Omental fat pad (tissue), 3 donors: ENCODE measurements at regions not wholly inside any gene's neighbourhood (a gene's known extent, or its start where the extent isn't known, plus 50 kb on each side); places are given as distances from the start of the nearest gene placed in this dataset.
"Not testable (repeated sequence)": the region's sequence is repeated elsewhere in the genome, so short reads cannot be mapped to it uniquely, and the experiment has no call there.

Source experiments
- ATAC-seq: fragments of 150-250 bp; one replicate; pipeline ENCODE4 v1.9.1; 2016; ENCODE audit warnings: mild to moderate bottlenecking, moderate library complexity; ENCODE audit not compliant: low FRiP score
- DNase-seq: peaks from one replicate; pipeline ENCODE4 v3.0.0-alpha.2; 2019; ENCODE audit warnings: low spot score
- TF ChIP-seq, protein P1 (sequence below), 3 donors: fragments of 450-650 bp; IDR thresholded peaks; one replicate each; pipeline ENCODE4 v1.5.1; 2016 to 2017; ENCODE audit warnings: antibody characterized with exemption in 3 of 3, mild to moderate bottlenecking in 3 of 3, moderate library complexity in 2 of 3

DNA sequence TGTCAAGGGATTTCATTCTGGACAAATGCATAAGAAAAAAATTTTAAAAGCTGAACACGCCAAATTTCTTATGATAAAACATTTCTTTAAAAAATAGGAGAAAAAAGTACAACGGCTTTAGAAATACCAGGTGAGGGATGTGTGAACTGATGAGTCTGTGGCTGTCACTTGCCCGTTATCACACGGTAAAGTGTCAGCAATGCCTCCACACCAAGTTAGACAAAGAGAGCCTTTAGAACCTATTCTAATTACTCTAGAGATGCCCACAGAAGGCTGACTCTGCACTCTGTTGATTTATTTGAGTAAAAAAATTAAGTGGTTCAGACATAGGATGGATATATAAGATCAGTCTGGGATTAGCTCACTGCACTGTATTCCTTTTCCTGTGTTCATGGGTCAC lies 523.8 kb downstream of the RNF144A start:
- DNase-seq (no peak), ATAC-seq (no peak)
- TF ChIP-seq, protein P1, sequence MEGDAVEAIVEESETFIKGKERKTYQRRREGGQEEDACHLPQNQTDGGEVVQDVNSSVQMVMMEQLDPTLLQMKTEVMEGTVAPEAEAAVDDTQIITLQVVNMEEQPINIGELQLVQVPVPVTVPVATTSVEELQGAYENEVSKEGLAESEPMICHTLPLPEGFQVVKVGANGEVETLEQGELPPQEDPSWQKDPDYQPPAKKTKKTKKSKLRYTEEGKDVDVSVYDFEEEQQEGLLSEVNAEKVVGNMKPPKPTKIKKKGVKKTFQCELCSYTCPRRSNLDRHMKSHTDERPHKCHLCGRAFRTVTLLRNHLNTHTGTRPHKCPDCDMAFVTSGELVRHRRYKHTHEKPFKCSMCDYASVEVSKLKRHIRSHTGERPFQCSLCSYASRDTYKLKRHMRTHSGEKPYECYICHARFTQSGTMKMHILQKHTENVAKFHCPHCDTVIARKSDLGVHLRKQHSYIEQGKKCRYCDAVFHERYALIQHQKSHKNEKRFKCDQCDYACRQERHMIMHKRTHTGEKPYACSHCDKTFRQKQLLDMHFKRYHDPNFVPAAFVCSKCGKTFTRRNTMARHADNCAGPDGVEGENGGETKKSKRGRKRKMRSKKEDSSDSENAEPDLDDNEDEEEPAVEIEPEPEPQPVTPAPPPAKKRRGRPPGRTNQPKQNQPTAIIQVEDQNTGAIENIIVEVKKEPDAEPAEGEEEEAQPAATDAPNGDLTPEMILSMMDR (IDR thresholded peaks at IDR 0.05): no peak

DNA sequence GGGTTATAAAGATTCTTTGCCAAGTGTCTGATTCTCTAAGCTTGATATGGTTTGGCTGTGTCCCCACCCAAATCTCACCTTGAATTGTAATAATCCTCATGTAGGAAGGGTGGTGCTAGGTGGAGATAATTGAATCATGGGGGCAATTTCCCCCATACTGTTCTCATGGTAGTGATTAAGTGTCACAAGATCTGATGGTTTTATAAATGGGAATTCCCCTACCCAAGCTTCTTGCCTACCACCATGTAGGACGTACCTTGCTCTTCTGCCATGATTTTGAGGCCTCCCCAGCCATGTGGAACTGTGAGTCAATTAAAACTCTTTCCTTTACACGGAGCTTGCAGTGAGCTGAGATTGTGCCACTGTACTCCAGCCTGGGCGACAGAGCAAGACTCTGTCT lies 524.6 kb downstream of the RNF144A start:
- not testable (repeated sequence) for DNase-seq, ATAC-seq

DNA sequence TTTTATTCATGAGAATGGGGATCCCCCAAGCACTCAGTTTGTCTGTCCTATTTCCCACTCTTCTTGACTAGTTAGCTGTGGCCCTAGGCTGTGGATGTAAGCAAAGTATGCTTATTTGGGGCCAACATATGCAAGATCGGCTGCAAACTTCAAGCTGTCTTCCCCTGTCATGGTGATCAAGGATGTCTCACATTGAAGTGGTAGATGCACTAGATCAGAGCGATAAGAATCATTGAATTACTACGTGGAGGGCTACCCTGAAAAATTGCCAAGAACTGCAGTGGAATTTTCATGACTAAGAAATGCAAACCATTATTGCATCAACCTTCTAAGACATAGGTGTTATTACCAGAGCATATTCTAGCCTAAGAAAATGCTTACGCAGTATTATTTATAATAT lies 527.4 kb downstream of the RNF144A start:
- no peak for DNase-seq
- TF ChIP-seq, protein P1 (IDR thresholded peaks at IDR 0.05): no peak
- ATAC-seq: no peak

DNA sequence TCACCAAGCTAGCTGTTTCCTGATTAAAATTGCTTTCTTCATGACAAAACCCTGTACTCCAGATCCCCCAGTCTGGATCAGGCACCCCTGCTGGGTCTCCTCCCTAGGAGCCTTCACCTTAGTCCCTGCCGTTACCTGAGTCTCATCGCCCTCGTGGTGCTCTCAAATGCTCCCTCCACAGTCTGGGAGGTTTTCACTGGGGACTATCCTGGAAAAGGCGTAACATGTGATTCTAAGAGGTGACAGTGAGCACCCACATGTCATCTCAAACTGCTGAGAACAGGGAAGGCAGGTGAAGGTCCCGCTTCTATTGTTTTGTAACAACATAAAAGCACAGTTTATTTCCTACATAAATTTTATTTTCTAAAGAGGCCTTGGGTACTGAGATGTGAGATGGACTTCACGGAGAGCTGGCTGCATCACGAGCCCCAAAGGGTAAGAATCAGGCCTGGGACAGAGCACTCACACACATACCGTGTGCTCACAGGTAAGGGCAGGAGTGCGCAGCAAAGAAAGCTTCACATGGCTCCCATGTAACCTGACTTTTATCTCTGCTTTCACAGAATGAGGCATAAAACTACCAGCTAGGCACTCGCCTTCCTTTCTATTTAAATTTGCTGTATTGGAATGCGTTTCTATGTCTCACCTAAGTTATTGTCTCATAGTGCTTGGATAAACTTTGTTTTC lies 531.5 kb downstream of the RNF144A start:
- ATAC-seq (no peak), DNase-seq (no peak)
- TF ChIP-seq, protein P1 (IDR thresholded peaks at IDR 0.05): no peak

DNA sequence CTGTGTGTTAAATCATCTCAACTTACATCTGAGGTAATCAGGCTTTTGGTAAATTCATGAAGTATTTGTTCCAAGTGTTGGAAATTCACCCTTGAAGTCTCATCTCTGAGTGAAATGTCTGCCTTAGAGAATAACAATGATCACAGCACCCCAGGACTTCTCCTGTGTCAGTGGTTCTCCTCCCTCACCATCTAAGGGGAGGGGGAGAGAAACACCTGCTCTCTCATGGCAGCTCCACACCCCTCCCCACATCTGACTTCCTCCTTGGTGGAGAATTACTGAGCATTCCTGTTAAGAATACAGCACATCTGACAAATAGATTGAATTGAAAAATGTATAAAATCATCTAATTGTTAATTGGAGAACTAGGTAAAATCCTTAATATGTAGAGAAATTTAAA lies 532.1 kb downstream of the RNF144A start:
- TF ChIP-seq, protein P1 (IDR thresholded peaks at IDR 0.05): no peak
- DNase-seq (no peak), ATAC-seq (no peak)

DNA sequence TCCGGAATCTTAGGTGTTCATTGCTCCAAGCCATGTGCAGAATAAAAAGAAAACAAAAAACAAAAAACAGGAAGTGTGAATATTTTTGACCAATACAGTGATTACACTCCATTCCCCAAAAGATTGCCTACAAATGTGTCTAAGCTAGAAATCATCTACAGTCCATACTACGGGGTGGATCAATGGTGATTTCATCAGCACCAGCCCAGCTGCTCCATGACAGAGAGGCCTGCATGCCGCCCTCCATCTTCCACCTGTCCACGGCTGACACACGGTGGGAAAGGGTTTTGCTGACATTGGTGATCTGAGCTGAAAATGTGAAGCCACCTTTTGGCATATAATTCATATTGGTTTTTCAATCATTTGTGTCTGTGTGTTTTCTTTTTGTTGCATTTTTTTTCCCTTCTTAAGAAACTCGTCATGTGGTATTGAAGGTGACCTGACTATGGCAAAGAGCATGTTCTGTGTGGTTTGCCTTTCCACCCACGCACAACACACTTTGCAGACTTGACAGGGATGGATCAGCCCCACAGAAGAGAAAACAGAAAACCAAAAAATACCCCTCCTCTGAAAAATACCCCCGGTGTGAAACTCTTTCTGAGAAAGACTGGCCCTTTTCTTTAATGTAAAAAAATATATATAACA lies 533.1 kb downstream of the RNF144A start:
- TF ChIP-seq, protein P1 (IDR thresholded peaks at IDR 0.05): no peak
- no peak for ATAC-seq
- no peak for DNase-seq

DNA sequence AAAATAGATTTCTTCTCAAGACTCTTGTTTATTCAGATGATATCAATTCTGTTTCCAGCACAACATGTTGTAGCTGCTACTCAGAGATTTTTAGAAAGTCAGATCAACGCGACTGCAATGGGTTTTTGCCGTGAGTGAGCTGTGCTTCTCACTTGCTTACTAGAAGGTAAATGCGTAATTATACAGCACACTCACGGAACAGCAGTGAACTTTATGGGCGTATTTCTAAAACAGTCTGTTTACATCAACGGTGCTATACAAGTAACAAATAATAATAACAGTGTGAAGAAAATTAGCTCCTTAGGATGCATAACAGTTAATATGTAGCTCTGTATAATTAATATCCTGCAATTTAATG lies 533.6 kb downstream of the RNF144A start:
- ATAC-seq: no peak
- TF ChIP-seq, protein P1 (IDR thresholded peaks at IDR 0.05): no peak
- DNase-seq: no peak
